HepG2 (cell line): ENCODE measurements at regions not wholly inside any gene's neighbourhood (a gene's known extent, or its start where the extent isn't known, plus 50 kb on each side); places are given as distances from the start of the nearest gene placed in this dataset.

Experiments
- ATAC-seq: fragments of 200-7000 bp; cut with Tn5 transposase; 3 replicates; pipeline ENCODE4 v1.9.1; 2020; ENCODE audit warnings: mild to moderate bottlenecking, moderate library complexity
- BruUV-seq: library from RNA; stranded (reverse); fragments of 400-500 nt; replicated peaks from 2 replicates; lab custom pipeline; 2021; lab: Mats Ljungman, UMichigan
- CTCF ChIA-PET: fragments of 300-600 bp; formaldehyde crosslinking; extraction: SDS; loops from one replicate; lab custom pipeline; 2021; ENCODE audit warnings: low total read pairs, inconsistent platforms, low intra/inter-chr PET ratio; lab: Yijun Ruan, JAX
- POLR2A ChIA-PET: fragments of 350-600 bp; sonication (Branson Sonifier 250); formaldehyde crosslinking; loops from one replicate; lab custom pipeline; 2020; ENCODE audit warnings: antibody characterized with exemption, inconsistent platforms; lab: Yijun Ruan, JAX
- DNase-seq: peaks from one replicate; pipeline ENCODE4 v3.0.0-alpha.2; 2015; ENCODE audit warnings: low spot score
- FAIRE-seq: peaks from 3 replicates; lab custom pipeline; 2011; peaks lifted over from hg19 to GRCh38; lab: Jason Lieb, UNC
- H2AFZ ChIP-seq: one replicate; pipeline ENCODE4 v1.6.1; 2011; ENCODE audit warnings: low read length, inconsistent platforms
- H3K27ac ChIP-seq: fragments of 300-600 bp; 3 replicates; pipeline ENCODE4 v1.8.0; 2011; ENCODE audit warnings: mixed run types, mild to moderate bottlenecking, mixed read lengths, low read length, inconsistent platforms; ENCODE audit not compliant: insufficient read depth; ENCODE audit errors: extremely low read length
- H3K27me3 ChIP-seq, 2 experiments: fragments of 200-600 bp in 1 of 2; 2 replicates in 1 of 2; 3 replicates in 1 of 2; pipeline versions ENCODE4 v1.6.0 to v1.8.0; 2011; ENCODE audit warnings: low read length in 2 of 2, mild to moderate bottlenecking in 2 of 2, moderate library complexity in 2 of 2, inconsistent platforms in 1 of 2; ENCODE audit not compliant: insufficient read depth in 2 of 2, control insufficient read depth in 1 of 2
- H3K36me3 ChIP-seq, 2 experiments: fragments of 200-600 bp in 1 of 2; replicated peaks in 1 of 2; 2 replicates in 1 of 2; 3 replicates in 1 of 2; pipeline versions ENCODE4 v1.5.1 to v1.8.0; 2011; ENCODE audit warnings: low read length in 2 of 2, inconsistent platforms in 1 of 2; ENCODE audit not compliant: insufficient read depth in 2 of 2, control insufficient read depth in 1 of 2
- H3K4me1 ChIP-seq: 2 replicates; pipeline ENCODE4 v1.5.1; 2012; ENCODE audit warnings: low read length, inconsistent platforms; ENCODE audit not compliant: insufficient read depth
- H3K4me2 ChIP-seq: 2 replicates; pipeline ENCODE4 v1.6.0; 2011; ENCODE audit warnings: low read depth, low read length, inconsistent platforms
- H3K4me3 ChIP-seq, 3 experiments: fragments of 200-600 bp in 1 of 3; sonication (generic), shearing (Covaris generic) in 1 of 3; replicated peaks in 1 of 3; 2 replicates each; pipeline ENCODE4 v1.5.1; 2011 to 2016; ENCODE audit warnings: low read length in 3 of 3, inconsistent platforms in 2 of 3, low read depth in 2 of 3, mild to moderate bottlenecking in 2 of 3, control low read depth in 1 of 3, mixed read lengths in 1 of 3; ENCODE audit not compliant: insufficient read depth in 1 of 3
- H3K79me2 ChIP-seq: one replicate; pipeline ENCODE4 v1.6.1; 2011; ENCODE audit warnings: low read length, inconsistent platforms; ENCODE audit not compliant: insufficient read depth
- H3K9ac ChIP-seq: 2 replicates; pipeline ENCODE4 v1.6.0; 2011; ENCODE audit warnings: mild to moderate bottlenecking, low read depth, low read length, inconsistent platforms; ENCODE audit not compliant: insufficient read depth
- H3K9me3 ChIP-seq: 2 replicates; pipeline ENCODE4 v1.5.1; 2012; ENCODE audit warnings: mild to moderate bottlenecking, low read length
- H4K20me1 ChIP-seq: 2 replicates; pipeline ENCODE4 v1.6.0; 2011; ENCODE audit warnings: inconsistent platforms, mild to moderate bottlenecking, low read length, moderate library complexity; ENCODE audit not compliant: insufficient read depth
- AHR ChIP-seq: IDR thresholded peaks from 2 replicates; pipeline ENCODE4 v1.6.1; 2018; ENCODE audit warnings: missing genetic modification reagents, missing compliant biosample characterization
- BCL3 ChIP-seq: sonication (generic); formaldehyde crosslinking; IDR thresholded peaks from 2 replicates; pipeline ENCODE4 v1.5.1; 2020; ENCODE audit warnings: mild to moderate bottlenecking, missing genetic modification reagents, moderate library complexity
- DPF2 ChIP-seq: sonication (generic); formaldehyde crosslinking; IDR thresholded peaks from 2 replicates; pipeline ENCODE4 v1.4.0; 2020; ENCODE audit warnings: mild to moderate bottlenecking, low read depth, missing genetic modification reagents, borderline replicate concordance
- EEA1 ChIP-seq: sonication (generic); formaldehyde crosslinking; IDR thresholded peaks from 2 replicates; pipeline ENCODE4 v1.5.1; 2020; ENCODE audit warnings: mild to moderate bottlenecking, missing genetic modification reagents, borderline replicate concordance
- FOXC1 ChIP-seq: sonication (generic); formaldehyde crosslinking; IDR thresholded peaks from 2 replicates; pipeline ENCODE4 v1.8.0; 2022; ENCODE audit warnings: mild to moderate bottlenecking, missing genetic modification reagents, borderline replicate concordance
- FUBP1 ChIP-seq: sonication (generic); formaldehyde crosslinking; IDR thresholded peaks from 2 replicates; pipeline ENCODE4 v1.5.1; 2020; ENCODE audit warnings: missing genetic modification reagents, mild to moderate bottlenecking, borderline replicate concordance
- HCFC1 ChIP-seq: fragments of 150-350 bp; IDR thresholded peaks from 2 replicates; pipeline ENCODE4 v1.6.1; 2014; ENCODE audit warnings: low read depth, low read length
- HMG20A ChIP-seq: IDR thresholded peaks from 2 replicates; pipeline ENCODE4 v1.6.1; 2016; ENCODE audit warnings: borderline replicate concordance
- IKZF5 ChIP-seq: IDR thresholded peaks from 2 replicates; pipeline ENCODE4 v1.6.1; 2018; ENCODE audit warnings: missing genetic modification reagents, mild to moderate bottlenecking, missing compliant biosample characterization
- MED1 ChIP-seq: sonication (generic); formaldehyde crosslinking; IDR thresholded peaks from 2 replicates; pipeline ENCODE4 v1.4.0; 2020; ENCODE audit warnings: missing genetic modification reagents
- MTA1 ChIP-seq: sonication (generic); formaldehyde crosslinking; IDR thresholded peaks from 2 replicates; pipeline ENCODE4 v1.4.0; 2020; ENCODE audit warnings: missing genetic modification reagents, mild to moderate bottlenecking, borderline replicate concordance
- MTERF4 ChIP-seq: sonication (generic); formaldehyde crosslinking; IDR thresholded peaks from 2 replicates; pipeline ENCODE4 v1.8.0; 2023; ENCODE audit warnings: mild to moderate bottlenecking, missing genetic modification reagents
- NR3C1 ChIP-seq: sonication (generic); formaldehyde crosslinking; IDR thresholded peaks from 2 replicates; pipeline ENCODE4 v1.4.0; 2020; ENCODE audit warnings: missing genetic modification reagents
- RNF2 ChIP-seq: fragments of 450-650 bp; conservative IDR thresholded peaks from 2 replicates; pipeline ENCODE4 v1.6.1; 2016; ENCODE audit warnings: low read depth
- SMC3 ChIP-seq: IDR thresholded peaks from 2 replicates; pipeline ENCODE4 v1.6.1; 2011; ENCODE audit warnings: low read length, improper control_type of control experiment
- ZFP82 ChIP-seq: sonication (generic); formaldehyde crosslinking; IDR thresholded peaks from 2 replicates; pipeline ENCODE4 v1.5.1; 2020; ENCODE audit warnings: mild to moderate bottlenecking, missing genetic modification reagents, borderline replicate concordance
- ZNF550 ChIP-seq: sonication (generic); formaldehyde crosslinking; IDR thresholded peaks from 2 replicates; pipeline ENCODE4 v1.4.0; 2020; ENCODE audit warnings: mild to moderate bottlenecking, missing genetic modification reagents, borderline replicate concordance
- ZNF556 ChIP-seq: sonication (generic); formaldehyde crosslinking; IDR thresholded peaks from 2 replicates; pipeline ENCODE4 v1.4.0; 2020; ENCODE audit warnings: mild to moderate bottlenecking, missing genetic modification reagents, borderline replicate concordance
- ZNF792 ChIP-seq: IDR thresholded peaks from 2 replicates; pipeline ENCODE4 v1.6.1; 2016
- ZNF800 ChIP-seq: sonication (generic); formaldehyde crosslinking; IDR thresholded peaks from 2 replicates; pipeline ENCODE4 v1.4.0; 2020; ENCODE audit warnings: missing genetic modification reagents
- in situ Hi-C: cut with HindIII; loops from 2 replicates; pipeline ENCODE4 v1.10.0; 2017; ENCODE audit warnings: low pct_unique_long_range_greater_than_20kb; ENCODE audit not compliant: extremely low pct_ligation_motif_present
- intact Hi-C: fragments of 100-400 bp; cut with micrococcal nuclease; formaldehyde crosslinking; loops from one replicate; pipeline ENCODE4 v1.10.0; 2022; ENCODE audit not compliant: unreplicated experiment

GRCh38 chrX:116285501-116285900, 115.0 kb downstream of the AGTR2 start (continued):
- TF ChIP-seq MTERF4 (CRISPR knock-in tag), result no peak
- no peak for TF ChIP-seq FUBP1
- no peak for TF ChIP-seq DPF2
- TF ChIP-seq FOXC1, result no peak
- no peak for TF ChIP-seq ZNF792 (CRISPR knock-in tag)

- Histone ChIP-seq H2AFZ (no peak overlapping the region), H3K27ac (no peak overlapping the region), H3K4me1 (no peaks in the 10 kb centered on the region), H3K4me3 (no peak overlapping the region), H4K20me1 (no peaks in the 10 kb centered on the region), H3K79me2 (no peaks in the 10 kb centered on the region), H3K36me3 (no peaks in the 10 kb centered on the region), H3K9ac (no peak overlapping the region), H3K4me2 (no peak overlapping the region), H3K27me3 (no peaks in the 10 kb centered on the region), H3K9me3 (no peaks in the 10 kb centered on the region)
- no peak for ATAC-seq
- in situ Hi-C loops, result no loop called here
- intact Hi-C loops, result no loop called here
- BruUV-seq, result no TSS peak
- no peak for FAIRE-seq
- DNase-seq, result no peak
- ChIA-PET POLR2A (no interaction called here), CTCF (no interaction called here)
- TF ChIP-seq HMG20A (CRISPR knock-in tag) (no peak), NR3C1 (no peak), MTA1 (CRISPR knock-in tag) (no peak), ZNF800 (no peak), RNF2 (no peak), HCFC1 (no peak), ZNF550 (CRISPR knock-in tag) (no peak), MED1 (CRISPR knock-in tag) (no peak), SMC3 (no peak), IKZF5 (CRISPR knock-in tag) (no peak), ZFP82 (CRISPR knock-in tag) (no peak), AHR (CRISPR knock-in tag) (no peak), EEA1 (no peak), BCL3 (no peak), ZNF556 (CRISPR knock-in tag) (no peak)
Observed at GRCh38 chrX:116289592-116289991, 119.0 kb downstream of the AGTR2 start.
